SK-N-SH (cell line): ENCODE measurements at regions not wholly inside any gene's neighbourhood (a gene's known extent, or its start where the extent isn't known, plus 50 kb on each side); places are given as distances from the start of the nearest gene placed in this dataset.

Source experiments
- CTCF ChIA-PET: fragments of 300-600, 350-600 bp; formaldehyde crosslinking; extraction: SDS; loops from one replicate; lab custom pipeline; 2021; lab: Yijun Ruan, JAX
- POLR2A ChIA-PET: fragments of 350-600 bp; sonication (Branson Sonifier 250); formaldehyde crosslinking; extraction: SDS; loops from one replicate; lab custom pipeline; 2020; ENCODE audit warnings: antibody characterized with exemption, inconsistent platforms; lab: Yijun Ruan, JAX
- DNase-seq: peaks from one replicate; pipeline ENCODE4 v3.0.0; 2012
- H2AFZ ChIP-seq: fragments of 200-600 bp; sonication (generic); 2 replicates; pipeline ENCODE4 v1.8.1; 2016; ENCODE audit warnings: antibody characterized with exemption, mild to moderate bottlenecking, low read depth
- H3F3A ChIP-seq: fragments of 200-600 bp; sonication (generic); replicated peaks from 2 replicates; pipeline ENCODE3; 2016; ENCODE audit warnings: antibody characterized with exemption, mild to moderate bottlenecking; ENCODE audit not compliant: insufficient read depth
- H3K27ac ChIP-seq, 2 experiments: fragments of 200-500 bp in 1 of 2; fragments of 200-600 bp in 1 of 2; sonication (Bioruptor generic) in 1 of 2; sonication (generic), shearing (Covaris generic) in 1 of 2; 2 replicates each; pipeline versions ENCODE4 v1.5.1 to v1.6.1; 2014 to 2016; ENCODE audit warnings: low read depth in 2 of 2, inconsistent platforms in 1 of 2, low read length in 1 of 2, mild to moderate bottlenecking in 1 of 2, mixed read lengths in 1 of 2
- H3K27me3 ChIP-seq: fragments of 200-600 bp; sonication (generic), shearing (Covaris generic); 2 replicates; pipeline ENCODE4 v1.6.1; 2016; ENCODE audit warnings: mixed run types; ENCODE audit not compliant: insufficient read depth
- H3K36me3 ChIP-seq, 2 experiments: fragments of 200-500 bp in 1 of 2; fragments of 200-600 bp in 1 of 2; sonication (Bioruptor generic) in 1 of 2; sonication (generic) in 1 of 2; replicated peaks in 1 of 2; 2 replicates each; pipeline versions ENCODE3 to v1.5.1; 2014 to 2016; ENCODE audit warnings: low read length in 1 of 2, mild to moderate bottlenecking in 1 of 2; ENCODE audit not compliant: insufficient read depth in 2 of 2, control insufficient read depth in 1 of 2
- H3K4me1 ChIP-seq, 2 experiments: fragments of 200-500 bp in 1 of 2; fragments of 200-600 bp in 1 of 2; sonication (Bioruptor generic) in 1 of 2; sonication (generic), shearing (Covaris generic) in 1 of 2; 2 replicates each; pipeline versions ENCODE4 v1.5.1 to v1.6.1; 2014 to 2016; ENCODE audit warnings: low read depth in 1 of 2, low read length in 1 of 2, mixed run types in 1 of 2; ENCODE audit not compliant: insufficient read depth in 2 of 2, control insufficient read depth in 1 of 2
- H3K4me2 ChIP-seq: fragments of 200-600 bp; sonication (generic), shearing (Covaris generic); 2 replicates; pipeline ENCODE4 v1.6.1; 2017; ENCODE audit warnings: mixed run types
- H3K4me3 ChIP-seq, 2 experiments: fragments of 200-500 bp in 1 of 2; fragments of 200-600 bp in 1 of 2; sonication (Bioruptor generic) in 1 of 2; sonication (generic), shearing (Covaris generic) in 1 of 2; 2 replicates each; pipeline versions ENCODE4 v1.5.1 to v1.8.1; 2014 to 2016; ENCODE audit warnings: low read depth in 2 of 2, inconsistent platforms in 1 of 2, low read length in 1 of 2, mild to moderate bottlenecking in 1 of 2, mixed read lengths in 1 of 2, moderate library complexity in 1 of 2
- H3K79me2 ChIP-seq: fragments of 200-600 bp; sonication (generic); 2 replicates; pipeline ENCODE4 v1.8.1; 2017; ENCODE audit warnings: mild to moderate bottlenecking; ENCODE audit not compliant: insufficient read depth
- H3K9ac ChIP-seq: fragments of 200-600 bp; sonication (generic); 2 replicates; pipeline ENCODE4 v1.6.1; 2017; ENCODE audit warnings: mixed run types
- H3K9me2 ChIP-seq: fragments of 200-600 bp; sonication (generic); 2 replicates; pipeline ENCODE4 v1.6.1; 2017; ENCODE audit warnings: mixed run types
- H3K9me3 ChIP-seq: fragments of 200-600 bp; sonication (generic); 2 replicates; pipeline ENCODE4 v1.6.1; 2017; ENCODE audit warnings: mixed run types, mild to moderate bottlenecking, moderate library complexity
- H4K20me1 ChIP-seq: fragments of 200-600 bp; sonication (generic); 2 replicates; pipeline ENCODE4 v1.6.1; 2017; ENCODE audit warnings: mild to moderate bottlenecking, mixed run types; ENCODE audit not compliant: insufficient read depth
- CHD2 ChIP-seq: fragments of 150-350 bp; IDR thresholded peaks from 2 replicates; pipeline ENCODE4 v1.6.1; 2018; ENCODE audit warnings: low read length; ENCODE audit not compliant: partially characterized antibody
- ELF1 ChIP-seq: IDR thresholded peaks from 2 replicates; pipeline ENCODE4 v1.4.0; 2012
- EP300 ChIP-seq, 2 experiments: IDR thresholded peaks; 2 replicates each; pipeline versions ENCODE4 v1.4.0 to v1.6.1; 2012; ENCODE audit warnings: borderline replicate concordance in 1 of 2, low read depth in 1 of 2, low read length in 1 of 2
- EZH2phosphoT487 ChIP-seq: fragments of 200-600 bp; sonication (generic); IDR thresholded peaks from 2 replicates; pipeline ENCODE4 v1.6.1; 2017; ENCODE audit warnings: low read depth, mixed run types, mild to moderate bottlenecking, antibody characterized with exemption, moderate library complexity, borderline replicate concordance
- FOSL2 ChIP-seq: IDR thresholded peaks from 2 replicates; pipeline ENCODE4 v1.4.0; 2012; ENCODE audit warnings: low read depth, mild to moderate bottlenecking, moderate library complexity, borderline replicate concordance
- FOXJ3 ChIP-seq: sonication (generic); formaldehyde crosslinking; IDR thresholded peaks from 2 replicates; pipeline ENCODE4 v1.5.1; 2020; ENCODE audit warnings: mild to moderate bottlenecking, missing genetic modification reagents
- GATA2 ChIP-seq: sonication (generic); formaldehyde crosslinking; IDR thresholded peaks from 2 replicates; pipeline ENCODE4 v1.5.0; 2020; ENCODE audit warnings: mild to moderate bottlenecking, missing genetic modification reagents
- MEF2A ChIP-seq: IDR thresholded peaks from 2 replicates; pipeline ENCODE4 v1.4.0; 2012; ENCODE audit warnings: low read depth, borderline replicate concordance
- MXI1 ChIP-seq: IDR thresholded peaks from 2 replicates; pipeline ENCODE4 v1.6.1; 2012; ENCODE audit warnings: mild to moderate bottlenecking, low read depth, low read length, improper control_type of control experiment
- NFIC ChIP-seq: IDR thresholded peaks from 2 replicates; pipeline ENCODE4 v1.4.0; 2012; ENCODE audit warnings: borderline replicate concordance
- POLR2AphosphoS5 ChIP-seq: IDR thresholded peaks from 2 replicates; pipeline ENCODE4 v1.6.1; 2012; ENCODE audit warnings: low read depth, low read length
- RAD21 ChIP-seq: IDR thresholded peaks from 2 replicates; pipeline ENCODE4 v1.6.1; 2012; ENCODE audit warnings: mild to moderate bottlenecking, low read length
- RCOR1 ChIP-seq: fragments of 150-350 bp; IDR thresholded peaks from 2 replicates; pipeline ENCODE4 v1.6.1; 2017; ENCODE audit warnings: antibody characterized with exemption, low read length
- RXRA ChIP-seq: IDR thresholded peaks from 2 replicates; pipeline ENCODE4 v1.4.0; 2012; ENCODE audit warnings: low read depth, mild to moderate bottlenecking, borderline replicate concordance
- SIN3A ChIP-seq: IDR thresholded peaks from 2 replicates; pipeline ENCODE4 v1.6.1; 2012; ENCODE audit warnings: low read depth, mild to moderate bottlenecking, low read length, moderate library complexity, borderline replicate concordance
- TEAD4 ChIP-seq: IDR thresholded peaks from 2 replicates; pipeline ENCODE4 v1.4.0; 2012; ENCODE audit warnings: mild to moderate bottlenecking, borderline replicate concordance; ENCODE audit not compliant: insufficient read depth
- YY1 ChIP-seq: IDR thresholded peaks from 2 replicates; pipeline ENCODE4 v1.4.0; 2012; ENCODE audit warnings: low read depth, mild to moderate bottlenecking
- WGBS: methylation state at CpG from one replicate; pipeline ENCODE4 v1.1.6; 2017; ENCODE audit warnings: low lambda C conversion rate; 5-methylcytosine and 5-hydroxymethylcytosine counted together
- TF ChIP-seq, protein P1 (sequence below): IDR thresholded peaks from 2 replicates; pipeline ENCODE4 v1.4.0; 2012; ENCODE audit warnings: low read depth, borderline replicate concordance
- TF ChIP-seq, protein P2 (sequence below): fragments of 150-350 bp; IDR thresholded peaks from 2 replicates; pipeline ENCODE4 v1.6.1; 2016; ENCODE audit warnings: mild to moderate bottlenecking, low read depth, low read length
- TF ChIP-seq, protein P3 (sequence below): IDR thresholded peaks from 2 replicates; pipeline ENCODE4 v1.4.0; 2012; ENCODE audit warnings: low read depth, borderline replicate concordance

- Histone ChIP-seq H3K4me3 (no peak overlapping the region), H3K27ac (no peak overlapping the region), H3K4me1 (no peaks in the 10 kb centered on the region), H3K27me3 (peaks cover 16% of the 10 kb centered on the region; the same call in 1 of the 2 replicates), H2AFZ (no peak overlapping the region), H3K9ac (no peak overlapping the region), H3K9me2 (no peaks in the 10 kb centered on the region), H4K20me1 (no peaks in the 10 kb centered on the region), H3F3A (no peaks in the 10 kb centered on the region), H3K9me3 (no peaks in the 10 kb centered on the region), H3K4me2 (no peak overlapping the region), H3K36me3 (no peaks in the 10 kb centered on the region), H3K79me2 (no peaks in the 10 kb centered on the region)
- 45% methylated on average over 9 of the region's 9 CpGs for WGBS
- DNase-seq = no peak
- TF ChIP-seq SIN3A (no peak), MXI1 (no peak), ELF1 (no peak), EP300 (IDR thresholded peaks at IDR 0.05; ENCODE audit: borderline replicate concordance in 1 of 2, low read depth in 1 of 2, low read length in 1 of 2) (no peak), FOXJ3 (no peak), FOSL2 (no peak), TEAD4 (no peak), MEF2A (no peak), GATA2 (no peak), YY1 (no peak), POLR2AphosphoS5 (no peak), RXRA (no peak), RCOR1 (no peak), CHD2 (no peak), RAD21 (no peak), EZH2phosphoT487 (no peak), NFIC (no peak)
- TF ChIP-seq, protein P1, sequence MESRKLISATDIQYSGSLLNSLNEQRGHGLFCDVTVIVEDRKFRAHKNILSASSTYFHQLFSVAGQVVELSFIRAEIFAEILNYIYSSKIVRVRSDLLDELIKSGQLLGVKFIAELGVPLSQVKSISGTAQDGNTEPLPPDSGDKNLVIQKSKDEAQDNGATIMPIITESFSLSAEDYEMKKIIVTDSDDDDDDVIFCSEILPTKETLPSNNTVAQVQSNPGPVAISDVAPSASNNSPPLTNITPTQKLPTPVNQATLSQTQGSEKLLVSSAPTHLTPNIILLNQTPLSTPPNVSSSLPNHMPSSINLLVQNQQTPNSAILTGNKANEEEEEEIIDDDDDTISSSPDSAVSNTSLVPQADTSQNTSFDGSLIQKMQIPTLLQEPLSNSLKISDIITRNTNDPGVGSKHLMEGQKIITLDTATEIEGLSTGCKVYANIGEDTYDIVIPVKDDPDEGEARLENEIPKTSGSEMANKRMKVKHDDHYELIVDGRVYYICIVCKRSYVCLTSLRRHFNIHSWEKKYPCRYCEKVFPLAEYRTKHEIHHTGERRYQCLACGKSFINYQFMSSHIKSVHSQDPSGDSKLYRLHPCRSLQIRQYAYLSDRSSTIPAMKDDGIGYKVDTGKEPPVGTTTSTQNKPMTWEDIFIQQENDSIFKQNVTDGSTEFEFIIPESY = no peak
- TF ChIP-seq, protein P2, sequence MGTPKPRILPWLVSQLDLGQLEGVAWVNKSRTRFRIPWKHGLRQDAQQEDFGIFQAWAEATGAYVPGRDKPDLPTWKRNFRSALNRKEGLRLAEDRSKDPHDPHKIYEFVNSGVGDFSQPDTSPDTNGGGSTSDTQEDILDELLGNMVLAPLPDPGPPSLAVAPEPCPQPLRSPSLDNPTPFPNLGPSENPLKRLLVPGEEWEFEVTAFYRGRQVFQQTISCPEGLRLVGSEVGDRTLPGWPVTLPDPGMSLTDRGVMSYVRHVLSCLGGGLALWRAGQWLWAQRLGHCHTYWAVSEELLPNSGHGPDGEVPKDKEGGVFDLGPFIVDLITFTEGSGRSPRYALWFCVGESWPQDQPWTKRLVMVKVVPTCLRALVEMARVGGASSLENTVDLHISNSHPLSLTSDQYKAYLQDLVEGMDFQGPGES = no peak
- TF ChIP-seq, protein P3, sequence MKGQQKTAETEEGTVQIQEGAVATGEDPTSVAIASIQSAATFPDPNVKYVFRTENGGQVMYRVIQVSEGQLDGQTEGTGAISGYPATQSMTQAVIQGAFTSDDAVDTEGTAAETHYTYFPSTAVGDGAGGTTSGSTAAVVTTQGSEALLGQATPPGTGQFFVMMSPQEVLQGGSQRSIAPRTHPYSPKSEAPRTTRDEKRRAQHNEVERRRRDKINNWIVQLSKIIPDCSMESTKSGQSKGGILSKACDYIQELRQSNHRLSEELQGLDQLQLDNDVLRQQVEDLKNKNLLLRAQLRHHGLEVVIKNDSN = no peak
- ChIA-PET CTCF (interaction anchor here (0.6 to 2.5 kb wide), 6 partner anchors 8 to 861 kb away, joined by 3 to 13 read pairs (median 4); no protein-coding TSS in a partner anchor), POLR2A (no interaction called here)
These were observed 56.5 kb upstream of the FNDC1 start for GRCh38 chr6:159112714-159113113.
